ENCODE measurements at regions not wholly inside any gene's neighbourhood (a gene's known extent, or its start where the extent isn't known, plus 50 kb on each side); places are given as distances from the start of the nearest gene placed in this dataset.

DNA sequence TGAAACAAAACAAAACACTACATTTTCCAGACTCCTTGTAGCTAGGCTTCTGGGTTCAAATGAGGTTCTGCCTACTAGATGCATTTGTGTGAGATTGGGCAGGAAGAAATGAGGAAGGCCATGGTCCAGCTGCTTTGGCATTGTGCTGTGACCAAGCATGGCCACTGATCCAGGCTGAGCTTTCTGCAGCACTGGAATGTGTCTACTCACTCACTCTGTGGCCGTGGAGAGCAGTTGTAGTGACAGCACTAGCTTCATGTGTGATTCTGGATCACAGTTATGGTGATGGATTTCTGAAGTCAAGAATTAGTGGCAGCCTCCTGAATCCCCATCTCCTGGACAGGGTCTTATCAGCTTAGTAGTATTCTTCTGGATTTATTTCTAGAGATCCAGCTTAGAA, 358.9 kb downstream of the GPAT3 start:
- DNase-seq = no peak

DNA sequence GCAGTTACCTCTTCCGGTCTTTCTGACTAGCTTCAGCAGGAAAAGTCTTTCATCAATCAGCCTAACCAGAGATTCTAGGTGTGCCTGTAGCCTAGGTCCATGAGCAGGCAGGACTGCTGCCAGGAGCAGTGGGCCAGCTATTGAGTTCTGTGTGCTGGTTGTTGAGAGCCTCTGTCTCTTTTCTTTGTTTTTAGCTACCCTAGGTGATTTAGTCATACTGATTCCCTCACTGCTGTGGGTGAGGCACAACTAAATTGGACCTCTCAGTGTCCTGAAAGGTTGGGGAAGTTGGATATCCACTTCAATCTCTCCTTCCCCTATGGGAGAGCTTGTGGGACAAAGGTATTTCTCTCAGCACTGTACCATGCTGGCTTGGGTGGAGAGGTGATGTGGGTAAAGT, 354.9 kb downstream of the GPAT3 start:
- no peak for DNase-seq

DNA sequence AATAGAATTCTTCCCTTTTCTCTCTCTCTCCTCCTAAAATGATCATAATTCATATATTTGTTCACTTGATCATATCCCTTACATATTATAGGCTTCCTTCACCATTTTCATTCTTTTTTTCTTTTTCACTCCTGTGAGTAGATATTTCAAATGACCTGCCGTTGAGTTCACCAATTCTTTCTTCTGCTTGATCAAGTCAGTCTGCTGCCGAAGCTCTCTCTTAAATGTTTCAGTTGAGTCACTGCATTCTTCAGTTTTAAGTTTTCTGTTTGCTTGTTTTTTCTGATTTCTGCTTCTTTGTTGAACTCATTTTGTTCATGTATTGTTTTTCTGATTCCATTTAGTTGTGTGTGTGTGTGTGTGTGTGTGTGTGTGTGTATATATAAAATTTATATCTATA, 354.3 kb downstream of the GPAT3 start:
- no peak for DNase-seq

DNA sequence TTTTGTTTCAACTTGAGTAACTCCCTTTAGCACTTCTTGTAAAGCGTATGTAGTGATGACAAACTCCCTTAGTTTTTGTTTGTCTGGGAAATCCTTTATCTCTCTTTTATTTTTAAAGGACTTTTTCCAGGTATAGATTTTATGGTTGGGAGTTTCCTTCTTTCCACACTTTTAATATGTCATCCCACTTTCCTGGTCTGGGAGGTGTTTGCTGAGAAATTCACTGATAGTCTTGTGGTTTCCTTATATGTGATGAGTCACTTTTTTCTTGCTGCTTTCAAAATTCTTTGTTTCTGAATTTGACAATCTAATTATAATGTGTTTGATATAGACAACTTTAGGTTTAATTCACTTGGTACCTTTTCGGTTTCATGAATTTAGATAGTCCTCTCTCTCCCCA, 353.9 kb downstream of the GPAT3 start:
- peak; percentile 16 for DNase-seq

DNA sequence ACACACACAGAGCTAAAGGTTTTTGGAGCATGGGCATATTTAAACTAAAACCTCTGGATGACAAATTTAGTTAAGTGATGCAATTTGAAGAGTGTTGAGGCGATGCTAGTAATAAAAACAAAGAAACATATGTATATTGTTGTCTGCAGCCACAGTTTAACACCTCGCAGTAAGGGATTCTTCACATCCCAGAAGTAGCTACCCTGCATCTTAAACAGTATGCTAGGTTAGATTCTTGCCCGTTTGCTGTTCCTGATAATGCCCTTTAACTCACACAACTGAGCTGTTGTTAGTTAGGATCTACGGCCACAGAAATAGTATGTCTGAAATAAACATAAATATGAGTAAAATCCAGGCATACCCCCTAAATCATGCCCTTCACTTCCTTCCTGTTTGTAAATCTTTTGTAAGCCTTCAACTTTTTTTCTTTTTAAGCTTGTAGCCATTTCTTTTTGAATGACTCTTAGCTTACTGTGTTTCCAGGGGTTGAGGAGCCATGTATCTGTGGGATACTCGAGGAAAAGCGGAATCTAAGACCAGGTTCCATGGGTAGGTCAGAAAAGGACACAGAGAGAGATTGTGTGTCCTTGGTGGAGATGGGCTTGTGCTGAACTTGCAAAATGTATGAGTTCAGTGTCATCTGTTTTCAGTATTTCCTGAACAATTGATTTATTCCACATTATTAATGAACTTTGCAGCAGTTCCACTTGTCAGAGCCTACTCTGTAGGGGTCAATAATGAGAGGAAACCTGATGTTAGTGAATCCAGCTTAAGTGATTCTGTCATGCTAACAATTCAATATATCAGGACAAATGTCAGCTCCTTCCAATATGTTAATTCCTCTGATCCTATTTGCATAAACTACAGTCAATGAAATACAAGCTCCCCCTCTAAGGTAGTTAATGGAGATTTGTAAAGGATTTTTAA, 349.6 kb downstream of the GPAT3 start:
- DNase-seq = no peak

DNA sequence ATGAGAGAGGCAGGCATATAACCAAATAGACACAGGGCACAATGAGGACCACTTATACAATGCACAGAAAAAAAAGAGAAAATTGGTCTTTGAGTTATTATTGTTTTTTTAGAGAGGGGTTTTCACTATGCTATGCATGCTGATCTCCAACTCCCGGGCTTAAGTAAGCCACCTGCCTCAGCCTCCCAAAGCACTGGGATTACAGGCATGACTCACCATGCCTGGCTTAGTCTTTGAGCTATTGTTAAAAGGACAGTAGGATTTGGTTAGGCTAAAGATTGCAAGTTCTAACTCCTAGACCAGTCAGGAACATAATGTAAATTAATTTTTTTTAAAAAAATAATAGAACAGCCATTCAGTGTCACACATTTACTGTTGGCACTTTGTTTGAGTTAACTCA, 340.1 kb downstream of the GPAT3 start:
- DNase-seq = no peak

DNA sequence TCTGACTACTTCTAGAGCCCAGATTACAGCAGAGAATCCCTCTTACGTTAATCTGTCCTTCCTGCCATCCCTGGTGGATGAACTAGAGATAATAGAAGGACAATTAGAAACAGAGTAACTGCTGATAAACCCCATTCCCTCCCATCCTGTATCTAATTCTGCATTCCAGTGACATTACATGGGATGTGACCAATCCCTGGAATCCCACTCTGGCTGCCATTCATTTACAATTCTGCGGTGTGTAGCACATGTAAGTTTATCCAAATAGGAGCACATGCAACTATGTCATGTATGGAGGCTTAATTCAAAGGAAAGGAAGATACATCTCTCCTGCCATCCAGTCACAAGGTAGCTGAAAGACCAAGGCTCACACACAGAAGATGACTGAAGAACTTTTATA, 339.5 kb downstream of the GPAT3 start:
- DNase-seq = no peak

DNA sequence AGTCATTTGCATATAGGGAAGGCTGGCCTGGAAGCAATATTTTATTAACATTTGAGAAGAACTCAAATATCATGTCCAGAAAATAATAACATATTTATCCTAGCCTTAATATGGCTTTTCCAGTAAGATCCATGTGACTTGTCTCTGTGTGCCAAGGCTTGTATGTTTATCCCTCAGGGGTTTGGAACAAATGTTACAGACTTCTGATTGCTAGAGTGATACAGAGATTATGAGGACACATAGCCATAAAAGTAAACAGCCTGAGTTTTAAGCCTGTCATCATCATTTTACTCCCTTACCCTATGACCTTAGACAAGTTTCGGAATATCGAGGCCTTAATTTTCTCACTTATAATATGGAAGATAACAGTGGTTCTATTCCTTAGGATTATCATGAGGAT, 338.1 kb downstream of the GPAT3 start:
- no peak for DNase-seq

DNA sequence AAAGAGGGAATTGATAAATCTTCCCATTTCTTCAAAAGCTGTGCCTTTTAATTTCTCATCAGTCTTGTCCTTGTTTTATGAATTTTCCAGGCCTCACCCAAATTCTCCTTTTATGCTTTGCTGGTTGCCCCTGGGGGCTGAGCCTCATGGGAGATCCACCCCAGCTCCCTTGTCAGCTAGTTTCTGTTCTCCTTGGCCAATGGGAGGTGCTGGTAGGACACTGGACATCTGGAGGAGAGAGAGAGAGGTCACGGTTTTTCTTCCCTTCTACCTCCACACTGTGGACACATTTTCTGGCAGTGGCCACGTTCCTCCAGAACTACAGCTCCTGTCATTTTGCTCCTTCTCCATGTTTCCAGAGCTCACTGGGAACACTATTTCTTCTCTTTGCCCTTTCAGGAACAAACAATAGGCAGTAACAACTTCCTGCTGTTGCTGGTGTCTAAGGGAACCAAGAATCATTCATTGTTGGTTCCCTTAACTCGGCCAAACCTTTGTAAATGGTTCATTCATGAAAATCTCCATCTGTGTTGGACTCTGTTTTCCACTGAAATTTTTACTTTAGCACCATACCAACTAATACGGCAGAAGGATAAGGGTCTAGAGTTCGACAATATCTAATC, 334.5 kb downstream of the GPAT3 start:
- DNase-seq = no peak

DNA sequence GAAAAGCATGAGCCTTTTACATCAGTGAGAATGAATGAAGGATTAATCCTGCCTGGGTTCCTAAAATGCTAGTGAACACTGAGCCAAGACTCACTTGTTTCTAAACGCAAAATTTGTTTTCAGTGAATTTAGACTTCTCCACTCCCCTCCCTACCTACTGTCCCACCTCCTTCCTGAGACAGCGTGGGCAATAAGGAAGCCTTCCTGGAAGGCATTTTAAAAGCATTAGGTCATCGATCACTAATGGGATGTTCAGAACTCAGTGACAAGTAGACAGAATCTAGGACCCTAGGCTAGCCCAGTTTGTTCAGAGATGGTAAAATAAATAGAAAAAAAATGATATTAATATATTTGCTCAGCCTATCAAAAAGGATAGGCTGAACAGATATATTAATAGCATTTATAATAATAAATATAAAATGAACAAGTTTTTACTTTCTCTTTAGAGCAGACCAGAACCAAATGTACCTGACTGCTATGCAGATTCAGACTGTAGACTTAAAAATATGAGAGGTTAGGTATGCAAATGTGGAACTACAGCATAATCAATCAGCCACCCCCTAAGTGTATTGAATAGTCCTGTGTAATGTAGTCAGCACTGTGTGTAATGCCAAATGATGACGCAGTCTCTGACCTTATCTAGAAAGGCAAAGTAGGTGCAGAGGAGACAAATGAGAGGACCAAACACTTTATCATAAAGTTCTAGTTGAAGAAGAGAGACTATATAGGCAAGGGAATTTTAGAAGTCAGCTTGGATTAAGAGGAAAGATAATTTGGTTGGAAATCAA, 331.1 kb downstream of the GPAT3 start:
- no peak for DNase-seq

DNA sequence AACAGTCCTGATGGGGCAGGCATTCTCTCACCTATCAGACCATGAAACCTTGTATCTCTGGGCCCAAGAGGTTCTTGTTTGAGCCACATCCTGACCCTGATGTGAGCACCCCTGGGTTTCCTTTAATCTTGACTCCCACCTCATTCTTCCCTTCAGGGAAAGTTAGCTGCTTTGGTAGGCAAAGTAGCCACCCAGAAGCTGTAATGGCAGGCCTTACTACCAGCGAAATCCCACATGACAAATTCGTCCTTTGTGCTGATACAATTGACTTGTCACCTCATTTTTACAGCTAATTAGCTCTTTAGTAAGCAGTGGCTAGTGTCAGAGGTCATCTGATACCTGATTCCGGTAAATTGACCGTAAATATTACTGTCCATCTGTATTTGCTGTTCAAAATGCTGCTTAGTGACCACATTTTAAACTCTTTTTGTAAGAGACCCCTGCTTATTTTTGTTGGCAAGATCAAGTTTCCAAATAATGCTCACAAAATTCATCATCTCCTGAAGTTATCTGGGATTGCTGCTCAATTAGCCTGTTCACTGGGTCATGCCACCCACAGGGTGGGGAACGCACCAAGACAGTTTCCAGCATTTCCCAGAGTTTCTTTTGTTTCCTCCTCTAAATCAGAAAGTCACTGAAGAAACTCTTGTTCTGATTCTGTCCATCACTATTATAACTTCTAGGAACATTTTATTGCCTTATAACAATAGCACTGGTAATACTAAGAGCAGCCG, 329.7 kb downstream of the GPAT3 start:
- no peak for DNase-seq

DNA sequence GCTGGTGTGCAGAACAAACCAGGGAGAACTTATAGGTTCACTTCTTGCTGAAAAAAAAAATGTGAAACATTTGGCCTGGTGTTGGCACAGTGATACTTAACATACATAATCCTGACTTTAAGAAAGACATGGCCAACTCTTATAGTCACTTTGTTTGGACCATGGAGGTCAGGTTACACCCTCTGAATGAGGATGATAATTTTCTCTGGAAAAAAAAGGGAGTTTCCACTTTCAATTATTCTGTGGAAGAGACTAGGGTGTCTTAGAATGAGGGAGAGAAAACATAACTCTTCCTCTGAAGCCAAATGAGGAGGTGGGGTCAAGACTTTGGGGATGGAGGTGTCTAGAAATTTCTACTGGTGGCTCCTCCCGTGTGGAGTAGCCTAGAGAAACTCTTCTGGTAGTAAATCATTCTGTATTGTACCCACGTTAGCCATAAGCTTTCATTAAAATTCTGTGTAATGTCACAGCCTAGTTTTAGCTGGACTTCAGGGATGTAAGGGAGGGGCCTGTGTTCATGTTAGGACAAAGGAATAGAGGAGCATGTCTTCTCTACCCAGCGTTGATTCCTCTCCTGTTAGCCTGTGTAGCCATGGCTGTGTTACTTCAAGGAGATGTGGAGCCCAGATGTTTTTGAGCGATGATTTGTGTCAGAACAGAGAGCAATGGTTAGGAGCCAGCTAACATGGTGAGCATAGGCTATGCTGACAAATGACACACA, 328.3 kb downstream of the GPAT3 start:
- DNase-seq = no peak

DNA sequence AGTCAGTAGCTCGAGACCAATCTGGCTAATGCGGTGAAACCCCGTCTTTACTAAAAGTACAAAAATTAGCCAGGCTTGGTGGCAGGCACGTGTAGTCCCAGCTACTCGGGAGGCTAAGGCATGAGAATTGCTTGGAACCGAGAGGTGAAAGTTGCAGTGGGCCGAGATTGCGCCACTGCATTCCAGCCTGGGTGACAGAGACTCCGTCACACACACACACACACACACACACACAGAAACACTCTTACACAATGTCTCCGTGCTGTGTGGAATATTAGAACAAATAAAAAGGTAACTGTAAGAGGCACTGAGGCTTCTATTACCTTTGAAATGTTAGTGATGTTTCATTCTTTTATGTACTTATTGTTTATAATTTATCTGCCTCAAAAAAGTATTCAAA, 326.6 kb downstream of the GPAT3 start:
- no peak for DNase-seq

DNA sequence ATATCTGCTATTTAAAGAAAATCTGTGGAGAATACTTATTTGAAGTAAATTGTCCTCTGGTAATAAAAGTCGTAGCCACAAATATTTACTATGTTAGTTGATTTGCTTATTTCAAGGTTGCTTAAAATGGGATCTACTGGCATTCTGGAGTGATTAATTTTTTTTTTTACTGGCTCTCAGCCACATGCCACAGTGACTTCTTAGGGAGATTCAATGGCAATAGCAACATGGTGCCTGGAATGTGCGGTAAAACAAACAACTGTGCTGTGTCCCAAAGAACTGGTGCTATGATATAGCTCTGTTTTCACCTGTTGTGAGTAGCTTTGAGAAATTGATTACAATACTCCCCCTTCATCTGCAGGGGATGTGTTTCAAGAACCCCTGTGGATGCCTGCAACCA, 324.3 kb downstream of the GPAT3 start:
- no peak for DNase-seq

DNA sequence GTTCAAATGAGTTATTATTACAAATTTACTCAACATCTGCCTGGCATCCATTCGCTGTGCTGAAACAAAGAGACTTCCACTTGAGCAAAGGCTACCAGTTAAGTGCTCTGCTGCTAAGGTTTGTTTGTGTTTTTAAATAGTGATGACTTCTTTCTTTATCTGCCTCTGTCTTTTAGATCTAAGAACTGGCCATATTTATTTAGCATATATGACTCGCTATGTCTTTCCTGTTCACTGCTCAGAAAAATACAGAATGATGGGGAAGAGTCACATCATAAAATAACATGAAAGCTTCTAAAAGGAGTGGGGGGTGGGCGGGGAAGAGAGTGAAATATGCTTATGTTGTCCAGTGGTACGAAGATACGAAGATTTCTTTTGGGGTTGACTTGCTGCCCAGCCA, 322.2 kb downstream of the GPAT3 start:
- DNase-seq = no peak

DNA sequence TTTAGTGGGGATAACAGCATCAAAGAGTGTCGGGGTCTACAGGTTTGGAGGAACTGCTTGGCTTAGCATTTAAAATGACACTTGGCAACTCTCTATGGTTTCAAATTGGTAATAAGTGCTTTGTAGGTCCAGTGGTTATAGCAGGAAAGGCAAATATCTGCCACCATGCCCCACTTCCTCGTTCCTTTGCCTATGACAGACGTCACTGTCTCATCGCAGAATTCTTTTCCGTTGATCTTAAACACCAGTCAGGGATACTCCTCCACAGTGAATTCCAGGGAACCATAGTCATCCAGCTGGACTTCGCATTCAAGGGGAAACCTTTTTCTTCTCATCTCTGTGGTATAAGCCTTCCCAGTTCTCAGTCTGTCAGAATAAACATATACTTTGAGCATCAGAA, 319.1 kb downstream of the GPAT3 start:
- DNase-seq = peak; percentile 83

DNA sequence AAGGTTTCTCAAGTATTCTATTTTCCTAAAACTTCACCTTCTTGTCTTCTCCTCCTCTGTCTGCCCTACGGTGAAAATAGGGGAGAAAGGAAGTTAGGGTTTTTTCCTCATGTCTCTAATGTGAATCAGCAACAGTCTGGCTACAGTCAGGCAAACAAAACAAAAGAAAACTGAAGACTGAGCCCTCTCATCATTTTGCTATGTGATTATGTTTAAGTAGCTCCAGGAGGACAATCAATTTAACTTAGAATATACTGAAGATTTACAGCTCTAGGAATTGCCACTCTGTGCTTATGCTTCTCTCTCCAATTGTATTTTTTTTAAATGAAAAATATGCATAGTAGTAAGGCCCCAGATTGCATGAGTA, 316.2 kb downstream of the GPAT3 start:
- peak; percentile 68 for DNase-seq

DNA sequence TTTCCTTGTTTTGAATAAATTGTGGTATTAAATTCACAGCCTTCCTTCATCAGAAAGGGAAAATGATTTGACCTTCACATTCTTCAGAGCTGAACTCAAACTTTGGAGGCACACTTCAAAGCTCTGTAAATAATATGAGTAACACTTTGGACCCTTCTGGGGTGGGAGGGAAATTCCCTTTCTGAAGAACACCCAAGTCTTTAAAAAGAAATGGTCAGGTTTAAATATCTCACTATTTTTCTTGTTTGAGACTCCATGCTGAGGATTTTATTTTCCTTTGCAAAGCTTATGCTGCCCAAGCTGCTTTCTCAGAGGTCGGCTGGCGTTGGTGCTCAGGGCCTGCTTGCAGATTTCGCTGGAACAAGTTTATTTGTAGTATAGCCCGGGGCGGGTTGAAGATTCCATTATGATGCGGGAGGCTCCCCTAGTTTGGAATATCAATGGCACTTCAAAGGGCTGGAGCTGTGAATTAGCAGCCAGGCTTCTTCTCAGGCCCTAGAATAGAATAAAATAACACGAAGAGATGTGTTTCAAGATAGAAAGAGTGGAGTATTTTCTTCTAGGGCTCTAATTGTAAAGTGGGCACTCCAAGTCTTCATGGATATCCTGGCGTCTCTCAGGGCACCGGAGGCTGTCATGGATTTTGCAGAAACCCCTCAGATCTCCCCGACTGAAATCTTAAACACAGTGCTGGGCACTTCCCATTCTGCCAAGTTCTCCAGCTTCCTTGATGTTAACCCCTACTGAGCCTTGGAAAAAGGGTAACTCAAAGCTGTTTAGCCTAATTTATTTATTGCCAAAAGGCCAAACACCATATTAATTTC, 315.6 kb downstream of the GPAT3 start:
- DNase-seq = peak; percentile 24

DNA sequence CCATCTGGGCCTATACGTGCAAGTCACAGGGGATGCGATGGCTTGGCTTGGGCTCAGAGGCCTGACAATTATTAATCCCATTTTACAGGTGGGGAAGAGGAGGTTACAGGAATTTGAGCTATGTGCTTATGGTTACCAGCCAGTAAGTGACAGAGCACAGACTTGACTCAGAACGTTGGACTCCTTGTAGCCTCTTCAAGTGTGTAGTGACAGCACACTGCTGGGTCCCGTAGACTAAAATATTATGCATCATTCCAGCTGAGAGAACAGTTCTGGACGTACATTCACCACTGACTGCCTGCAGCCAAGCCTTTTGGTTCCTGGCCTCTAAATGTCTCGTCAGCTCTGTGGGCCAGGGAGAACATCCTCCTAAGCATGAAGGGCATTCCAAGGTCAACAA, 314.5 kb downstream of the GPAT3 start:
- no peak for DNase-seq

DNA sequence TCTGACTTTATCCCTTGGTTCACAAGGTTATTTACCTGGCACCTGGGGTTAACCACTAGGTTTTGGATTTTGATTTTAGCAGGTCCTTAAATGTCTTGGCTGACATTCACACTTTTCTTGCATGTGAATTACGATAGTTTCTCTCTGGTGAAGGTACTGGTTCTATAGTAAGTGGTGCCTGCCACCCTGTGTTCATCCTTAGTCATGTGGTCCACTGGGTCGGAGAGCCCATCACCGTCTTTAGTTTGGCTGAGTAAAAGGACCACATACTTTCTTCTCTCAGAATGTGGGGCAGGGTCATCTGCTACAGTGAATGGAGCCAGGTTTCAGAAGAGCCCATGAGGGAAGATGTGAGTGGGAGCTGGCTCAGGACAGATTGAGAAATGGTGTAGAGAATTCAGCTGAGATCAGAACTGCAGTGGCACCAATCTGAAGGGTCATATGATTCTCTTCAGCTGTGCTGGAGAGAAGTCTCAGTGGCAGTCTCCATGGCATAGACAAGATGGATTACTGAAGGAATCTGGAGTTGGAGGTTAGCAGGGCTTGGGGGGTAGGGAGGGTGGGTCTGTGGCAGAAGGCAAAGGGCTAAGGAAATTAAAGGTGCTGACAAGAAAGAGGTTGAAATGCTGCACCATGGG, 310.4 kb downstream of the GPAT3 start:
- no peak for DNase-seq

DNA sequence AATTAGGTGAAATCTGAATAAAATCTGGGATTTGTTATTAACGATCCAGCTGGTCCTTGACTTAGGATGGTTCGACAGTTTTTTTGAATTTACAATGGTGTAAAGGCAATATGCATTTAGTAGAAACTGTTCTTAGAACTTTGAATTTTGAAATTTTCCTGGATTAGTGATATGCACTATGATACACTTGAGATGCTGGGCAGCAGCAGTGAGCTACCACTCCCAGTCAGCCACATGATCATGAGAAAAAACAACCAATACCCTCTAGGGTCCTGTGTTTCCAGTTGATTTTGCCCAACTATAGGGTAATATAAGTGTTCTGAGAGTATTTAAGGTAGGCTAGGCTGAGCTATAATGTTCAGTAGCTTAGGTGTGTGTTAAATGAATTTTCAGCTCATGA, 303.7 kb downstream of the GPAT3 start:
- no peak for DNase-seq
